ENCODE measurements at regions not wholly inside any gene's neighbourhood (a gene's known extent, or its start where the extent isn't known, plus 50 kb on each side); places are given as distances from the start of the nearest gene placed in this dataset.

DNA sequence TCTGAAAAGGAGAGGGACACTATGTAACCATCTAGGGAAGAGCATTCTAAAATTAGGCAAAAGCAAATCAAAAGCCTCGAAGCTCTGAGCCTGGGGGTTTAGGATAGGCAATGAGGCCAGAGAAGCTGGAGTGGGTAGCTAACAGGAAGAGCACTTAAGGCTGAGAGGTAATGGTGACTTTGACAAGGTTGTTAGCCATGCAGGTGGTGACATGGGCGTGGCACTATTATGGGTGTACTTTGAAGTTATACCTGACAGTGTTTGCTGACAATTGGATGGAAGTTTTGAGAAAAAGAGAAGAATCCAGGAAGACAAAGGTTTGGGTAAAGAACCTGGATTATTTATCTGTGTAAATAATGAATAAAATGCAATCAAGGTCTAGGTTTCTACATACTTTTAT lies 383.0 kb upstream of the SEMA3C start:
- Histone ChIP-seq H3K4me1 (no peaks in the 10 kb centered on the region), H3K27me3 (no peaks in the 10 kb centered on the region), H3K27ac (no peak overlapping the region), H3K9me3 (no peaks in the 10 kb centered on the region), H3K4me3 (no peak overlapping the region), H3K36me3 (no peaks in the 10 kb centered on the region), H3K9ac (ENCODE audit: low read depth in 2 of 2, low read length in 2 of 2) (no peak overlapping the region)
- DNase-seq = peak; percentile 75
- intact Hi-C loops (cut with DNase I) = no loop called here
- TF ChIP-seq, protein P1, sequence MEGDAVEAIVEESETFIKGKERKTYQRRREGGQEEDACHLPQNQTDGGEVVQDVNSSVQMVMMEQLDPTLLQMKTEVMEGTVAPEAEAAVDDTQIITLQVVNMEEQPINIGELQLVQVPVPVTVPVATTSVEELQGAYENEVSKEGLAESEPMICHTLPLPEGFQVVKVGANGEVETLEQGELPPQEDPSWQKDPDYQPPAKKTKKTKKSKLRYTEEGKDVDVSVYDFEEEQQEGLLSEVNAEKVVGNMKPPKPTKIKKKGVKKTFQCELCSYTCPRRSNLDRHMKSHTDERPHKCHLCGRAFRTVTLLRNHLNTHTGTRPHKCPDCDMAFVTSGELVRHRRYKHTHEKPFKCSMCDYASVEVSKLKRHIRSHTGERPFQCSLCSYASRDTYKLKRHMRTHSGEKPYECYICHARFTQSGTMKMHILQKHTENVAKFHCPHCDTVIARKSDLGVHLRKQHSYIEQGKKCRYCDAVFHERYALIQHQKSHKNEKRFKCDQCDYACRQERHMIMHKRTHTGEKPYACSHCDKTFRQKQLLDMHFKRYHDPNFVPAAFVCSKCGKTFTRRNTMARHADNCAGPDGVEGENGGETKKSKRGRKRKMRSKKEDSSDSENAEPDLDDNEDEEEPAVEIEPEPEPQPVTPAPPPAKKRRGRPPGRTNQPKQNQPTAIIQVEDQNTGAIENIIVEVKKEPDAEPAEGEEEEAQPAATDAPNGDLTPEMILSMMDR (IDR thresholded peaks at IDR 0.05) = no peak

DNA sequence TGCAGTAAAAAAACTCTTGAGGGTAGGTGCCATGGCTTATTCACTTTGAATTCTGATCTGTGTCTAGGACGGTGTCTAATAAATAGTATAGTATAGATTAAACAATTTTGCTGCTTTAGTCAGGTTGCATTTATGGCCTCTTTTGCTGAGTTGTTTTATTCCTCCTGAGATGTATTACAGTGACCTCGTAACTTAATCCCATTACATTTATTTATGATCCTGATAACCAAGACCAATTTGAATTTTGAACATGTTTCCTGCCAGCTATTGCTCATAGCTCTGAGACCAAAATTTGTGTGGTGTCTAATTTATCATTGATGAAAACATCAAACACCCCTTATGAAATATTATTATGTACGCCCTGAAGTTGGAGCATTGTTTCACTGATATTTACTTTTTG lies 381.9 kb upstream of the SEMA3C start:
- Histone ChIP-seq H3K4me3 (no peak overlapping the region), H3K4me1 (no peaks in the 10 kb centered on the region), H3K27me3 (no peaks in the 10 kb centered on the region), H3K9me3 (no peaks in the 10 kb centered on the region), H3K27ac (no peak overlapping the region), H3K36me3 (no peaks in the 10 kb centered on the region), H3K9ac (ENCODE audit: low read depth in 2 of 2, low read length in 2 of 2) (no peak overlapping the region)
- intact Hi-C loops (cut with DNase I) = no loop called here
- TF ChIP-seq, protein P1 (IDR thresholded peaks at IDR 0.05) = no peak
- DNase-seq = no peak

DNA sequence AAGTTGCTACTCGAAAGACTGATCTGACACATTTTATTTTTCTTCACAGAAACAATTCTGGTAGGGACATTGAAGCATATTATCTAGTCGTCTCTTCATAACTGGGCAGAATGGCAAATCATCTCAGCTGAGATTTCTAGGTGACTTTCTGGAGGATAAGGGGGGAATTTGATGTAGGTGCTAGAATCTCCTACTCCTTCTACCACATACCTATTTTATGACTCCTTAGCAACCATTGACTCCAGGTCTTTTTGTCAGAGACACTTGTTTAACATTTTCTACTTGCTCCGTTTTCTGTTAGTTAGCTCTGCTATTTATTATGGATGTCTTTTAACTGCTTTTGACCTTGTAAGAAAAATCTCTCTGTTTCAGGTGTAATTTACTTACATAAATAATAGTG lies 380.9 kb upstream of the SEMA3C start:
- H3K27me3 ChIP-seq = no peaks in the 10 kb centered on the region
- no peak overlapping the region for H3K4me3 ChIP-seq
- no peak overlapping the region for H3K9ac ChIP-seq (ENCODE audit: low read depth in 2 of 2, low read length in 2 of 2)
- H3K27ac ChIP-seq = no peak overlapping the region
- H3K4me1 ChIP-seq = no peaks in the 10 kb centered on the region
- intact Hi-C loops (cut with DNase I) = no loop called here
- H3K36me3 ChIP-seq = no peaks in the 10 kb centered on the region
- TF ChIP-seq, protein P1 (IDR thresholded peaks at IDR 0.05) = no peak
- no peaks in the 10 kb centered on the region for H3K9me3 ChIP-seq
- DNase-seq = no peak

DNA sequence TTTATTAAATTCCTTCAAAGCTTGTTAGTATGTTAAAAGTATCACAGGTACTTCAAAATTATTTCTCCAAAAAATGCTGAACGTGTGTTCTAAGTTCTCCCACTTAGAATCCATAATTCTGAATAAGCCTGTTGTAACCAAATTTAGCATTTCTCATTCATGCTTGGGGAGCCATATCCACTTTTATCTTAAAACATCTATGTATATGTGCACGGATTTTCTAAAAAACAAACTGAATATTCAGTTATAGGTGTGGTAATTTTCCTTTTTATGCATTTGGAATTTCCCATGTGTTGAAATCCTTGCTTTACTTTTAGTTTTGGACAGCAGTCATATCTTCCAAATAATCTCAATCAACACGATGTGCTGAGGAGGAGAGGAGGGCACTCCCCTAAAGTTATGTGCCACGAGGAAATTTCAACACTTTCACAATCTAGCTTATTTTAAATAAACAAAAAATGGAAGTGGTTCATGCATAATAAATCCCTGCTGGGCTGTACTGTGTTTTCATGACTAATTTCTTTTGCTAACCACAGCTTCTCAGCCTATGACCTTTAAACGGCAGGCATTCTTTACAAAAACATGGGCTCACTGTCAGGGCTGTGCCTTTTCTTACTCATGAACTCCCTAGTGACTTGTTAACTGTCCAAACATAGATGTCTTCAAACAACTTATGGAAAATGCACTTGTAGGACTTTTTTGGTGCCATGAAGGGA lies 380.3 kb upstream of the SEMA3C start:
- Histone ChIP-seq H3K36me3 (no peaks in the 10 kb centered on the region), H3K27ac (no peak overlapping the region), H3K27me3 (no peaks in the 10 kb centered on the region), H3K4me3 (no peak overlapping the region), H3K4me1 (no peaks in the 10 kb centered on the region), H3K9me3 (no peaks in the 10 kb centered on the region), H3K9ac (ENCODE audit: low read depth in 2 of 2, low read length in 2 of 2) (no peak overlapping the region)
- intact Hi-C loops (cut with DNase I) = no loop called here
- DNase-seq = no peak
- TF ChIP-seq, protein P1 (IDR thresholded peaks at IDR 0.05) = no peak

DNA sequence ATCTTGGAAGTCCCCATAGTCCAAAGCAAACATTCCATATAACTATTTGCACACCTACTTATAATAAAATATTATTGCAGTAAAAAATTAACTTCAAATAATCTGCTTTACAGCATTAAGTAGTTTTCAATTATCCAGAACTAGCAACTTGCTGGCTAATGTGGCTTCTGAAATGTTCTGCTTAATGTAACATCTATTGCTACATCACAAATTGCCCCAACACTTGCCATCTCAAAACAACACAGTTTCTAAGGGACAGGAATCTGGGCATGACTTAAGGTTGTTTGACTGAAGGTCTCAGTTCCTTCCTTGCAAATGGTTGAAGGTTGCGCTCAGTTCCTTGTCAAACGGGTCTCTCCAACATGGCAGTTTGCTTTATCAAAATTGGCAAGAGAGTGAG lies 378.5 kb upstream of the SEMA3C start:
- H3K9ac ChIP-seq (ENCODE audit: low read depth in 2 of 2, low read length in 2 of 2) = no peak overlapping the region
- no peak for DNase-seq
- intact Hi-C loops (cut with DNase I) = no loop called here
- no peak overlapping the region for H3K27ac ChIP-seq
- no peaks in the 10 kb centered on the region for H3K9me3 ChIP-seq
- no peaks in the 10 kb centered on the region for H3K4me1 ChIP-seq
- H3K4me3 ChIP-seq = no peak overlapping the region
- no peaks in the 10 kb centered on the region for H3K36me3 ChIP-seq
- no peaks in the 10 kb centered on the region for H3K27me3 ChIP-seq
- TF ChIP-seq, protein P1 (IDR thresholded peaks at IDR 0.05) = no peak
